Adrenal gland (tissue), 5 donors: ENCODE measurements at regions not wholly inside any gene's neighbourhood (a gene's known extent, or its start where the extent isn't known, plus 50 kb on each side); places are given as distances from the start of the nearest gene placed in this dataset.

Source experiments
- CTCF ChIP-seq, 6 experiments: fragments of 450-650 bp in 4 of 6; fragments of 200-600 bp in 2 of 6; sonication (generic) in 1 of 6; IDR thresholded peaks; 1 replicate in 5 of 6; 2 replicates in 1 of 6; pipeline versions ENCODE4 v1.5.1 to v1.8.0; 2016 to 2021; ENCODE audit warnings: antibody characterized with exemption in 6 of 6, mild to moderate bottlenecking in 2 of 6, moderate library complexity in 1 of 6
- POLR2A ChIP-seq, 2 donors: fragments of 450-650 bp; IDR thresholded peaks; one replicate each; pipeline ENCODE4 v1.6.1; 2017; ENCODE audit warnings: antibody characterized with exemption in 2 of 2, mild to moderate bottlenecking in 2 of 2, moderate library complexity in 1 of 2
- donor health status: DM: no; HTN: no; CAD: no.

- TF ChIP-seq CTCF (IDR thresholded peaks at IDR 0.05): no peak
- TF ChIP-seq POLR2A (IDR thresholded peaks at IDR 0.05): no peak
These were observed 471.8 kb upstream of the PROK2 start for GRCh38 chr3:72256716-72257115.
